ENCODE measurements at regions not wholly inside any gene's neighbourhood (a gene's known extent, or its start where the extent isn't known, plus 50 kb on each side); places are given as distances from the start of the nearest gene placed in this dataset.

DNA sequence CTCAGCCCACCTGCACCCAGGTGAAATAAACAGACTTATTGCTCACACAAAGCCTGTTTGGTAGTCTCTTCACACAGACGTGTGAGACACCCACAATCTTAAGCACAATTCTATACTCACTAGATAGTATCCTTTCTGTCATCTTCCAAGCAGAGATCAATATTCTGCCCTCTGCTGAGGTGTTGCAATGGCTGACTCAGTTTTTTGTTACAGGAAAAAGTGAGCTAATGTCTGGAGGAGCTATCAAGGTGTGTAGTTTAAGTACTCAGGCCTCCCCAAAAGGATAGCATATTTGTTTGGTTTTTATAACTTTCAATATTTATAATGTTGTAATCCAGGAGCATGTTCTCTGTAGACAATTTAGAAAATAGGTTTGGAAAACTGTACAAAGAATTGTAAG lies 775.2 kb upstream of the POU3F4 start:
- TF ChIP-seq, protein P1, sequence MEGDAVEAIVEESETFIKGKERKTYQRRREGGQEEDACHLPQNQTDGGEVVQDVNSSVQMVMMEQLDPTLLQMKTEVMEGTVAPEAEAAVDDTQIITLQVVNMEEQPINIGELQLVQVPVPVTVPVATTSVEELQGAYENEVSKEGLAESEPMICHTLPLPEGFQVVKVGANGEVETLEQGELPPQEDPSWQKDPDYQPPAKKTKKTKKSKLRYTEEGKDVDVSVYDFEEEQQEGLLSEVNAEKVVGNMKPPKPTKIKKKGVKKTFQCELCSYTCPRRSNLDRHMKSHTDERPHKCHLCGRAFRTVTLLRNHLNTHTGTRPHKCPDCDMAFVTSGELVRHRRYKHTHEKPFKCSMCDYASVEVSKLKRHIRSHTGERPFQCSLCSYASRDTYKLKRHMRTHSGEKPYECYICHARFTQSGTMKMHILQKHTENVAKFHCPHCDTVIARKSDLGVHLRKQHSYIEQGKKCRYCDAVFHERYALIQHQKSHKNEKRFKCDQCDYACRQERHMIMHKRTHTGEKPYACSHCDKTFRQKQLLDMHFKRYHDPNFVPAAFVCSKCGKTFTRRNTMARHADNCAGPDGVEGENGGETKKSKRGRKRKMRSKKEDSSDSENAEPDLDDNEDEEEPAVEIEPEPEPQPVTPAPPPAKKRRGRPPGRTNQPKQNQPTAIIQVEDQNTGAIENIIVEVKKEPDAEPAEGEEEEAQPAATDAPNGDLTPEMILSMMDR (optimal IDR thresholded peaks at IDR 0.05 in 1 of 3, IDR thresholded peaks at IDR 0.05 in 1 of 3, conservative IDR thresholded peaks at IDR 0.05 in 1 of 3; ENCODE audit: extremely low read depth in 1 of 3, insufficient read depth in 2 of 3, low read length in 3 of 3) = no peak
- no peak for TF ChIP-seq EZH2 (IDR thresholded peaks at IDR 0.05; ENCODE audit: low read length)
